Neutrophil (primary cell): ENCODE measurements at regions not wholly inside any gene's neighbourhood (a gene's known extent, or its start where the extent isn't known, plus 50 kb on each side); places are given as distances from the start of the nearest gene placed in this dataset.

ENCODE experiments used
- H3K27ac ChIP-seq: fragments of 200-600 bp; sonication (generic); 2 replicates; pipeline ENCODE4 v1.5.1; 2016; ENCODE audit warnings: mild to moderate bottlenecking, moderate library complexity
- H3K27me3 ChIP-seq: fragments of 200-600 bp; sonication (generic); 2 replicates; pipeline ENCODE4 v1.6.0; 2016; ENCODE audit warnings: mild to moderate bottlenecking
- H3K36me3 ChIP-seq: fragments of 200-600 bp; sonication (generic); 2 replicates; pipeline ENCODE4 v1.5.1; 2017
- H3K4me1 ChIP-seq, 2 experiments: fragments of 200-600 bp in 1 of 2; sonication (generic) in 1 of 2; 1 replicate in 1 of 2; 2 replicates in 1 of 2; pipeline versions ENCODE4 v1.5.1 to v1.6.1; 2013 to 2016; ENCODE audit warnings: low read depth in 1 of 2, low read length in 1 of 2, mild to moderate bottlenecking in 1 of 2, moderate library complexity in 1 of 2; ENCODE audit not compliant: control insufficient read depth in 1 of 2, insufficient read depth in 1 of 2
- H3K4me3 ChIP-seq, 2 experiments: fragments of 200-600 bp in 1 of 2; sonication (generic) in 1 of 2; 1 replicate in 1 of 2; 2 replicates in 1 of 2; pipeline ENCODE4 v1.5.1; 2013 to 2016; ENCODE audit warnings: low read depth in 1 of 2, low read length in 1 of 2, mild to moderate bottlenecking in 1 of 2, moderate library complexity in 1 of 2
- H3K9me3 ChIP-seq: fragments of 200-600 bp; sonication (generic); 2 replicates; pipeline ENCODE4 v1.5.1; 2016
- CTCF ChIP-seq: fragments of 200-600 bp; sonication (generic); IDR thresholded peaks from 2 replicates; pipeline ENCODE4 v1.5.1; 2016; ENCODE audit warnings: antibody characterized with exemption

GRCh38 chr5:123751670-123752069 lies 239.7 kb downstream of the CSNK1G3 start:
- Histone ChIP-seq H3K27ac (no peak overlapping the region), H3K36me3 (no peaks in the 10 kb centered on the region), H3K4me1 (no peaks in the 10 kb centered on the region), H3K9me3 (no peaks in the 10 kb centered on the region), H3K27me3 (no peaks in the 10 kb centered on the region), H3K4me3 (no peak overlapping the region)
- no peak for TF ChIP-seq CTCF

GRCh38 chr5:123748239-123748638 lies 236.3 kb downstream of the CSNK1G3 start:
- Histone ChIP-seq H3K27me3 (no peaks in the 10 kb centered on the region), H3K36me3 (no peaks in the 10 kb centered on the region), H3K4me1 (no peaks in the 10 kb centered on the region), H3K27ac (no peak overlapping the region), H3K9me3 (no peaks in the 10 kb centered on the region), H3K4me3 (no peak overlapping the region)
- TF ChIP-seq CTCF, result no peak

- Histone ChIP-seq H3K27ac (no peak overlapping the region), H3K4me1 (no peaks in the 10 kb centered on the region), H3K9me3 (no peaks in the 10 kb centered on the region), H3K36me3 (no peaks in the 10 kb centered on the region), H3K4me3 (no peak overlapping the region), H3K27me3 (no peaks in the 10 kb centered on the region)
- no peak for TF ChIP-seq CTCF
Observed at GRCh38 chr5:123746683-123747360, 234.8 kb downstream of the CSNK1G3 start.

GRCh38 chr5:123743990-123744583 lies 232.1 kb downstream of the CSNK1G3 start:
- Histone ChIP-seq H3K4me3 (no peak overlapping the region), H3K4me1 (no peaks in the 10 kb centered on the region), H3K27me3 (no peaks in the 10 kb centered on the region), H3K9me3 (no peaks in the 10 kb centered on the region), H3K27ac (no peak overlapping the region), H3K36me3 (no peaks in the 10 kb centered on the region)
- no peak for TF ChIP-seq CTCF

GRCh38 chr5:123735384-123735783 lies 223.4 kb downstream of the CSNK1G3 start:
- H3K27me3 ChIP-seq, result no peaks in the 10 kb centered on the region
- H3K36me3 ChIP-seq, result no peaks in the 10 kb centered on the region
- H3K9me3 ChIP-seq, result no peaks in the 10 kb centered on the region
- H3K27ac ChIP-seq, result no peak overlapping the region
- no peaks in the 10 kb centered on the region for H3K4me1 ChIP-seq
- no peak overlapping the region for H3K4me3 ChIP-seq
- TF ChIP-seq CTCF, result no peak
